DND-41 (cell line): ENCODE measurements at regions not wholly inside any gene's neighbourhood (a gene's known extent, or its start where the extent isn't known, plus 50 kb on each side); places are given as distances from the start of the nearest gene placed in this dataset.

Experiments
- CTCF ChIP-seq: IDR thresholded peaks from 2 replicates; pipeline ENCODE4 v1.5.1; 2012; ENCODE audit warnings: borderline replicate concordance, low read length, moderate library complexity, mild to moderate bottlenecking; ENCODE audit not compliant: poor library complexity, severe bottlenecking; ENCODE audit errors: extremely low read depth
- EZH2 ChIP-seq: IDR thresholded peaks from 3 replicates; pipeline ENCODE4 v1.6.1; 2012; ENCODE audit warnings: borderline replicate concordance, low read depth, mild to moderate bottlenecking, moderate library complexity, low read length, inconsistent platforms; ENCODE audit not compliant: severe bottlenecking

GRCh38 chr4:124046190-124046589, 649.6 kb downstream of the SPRY1 start:
- TF ChIP-seq CTCF (no peak), EZH2 (no peak)
